Mammary epithelial cell (primary cell): ENCODE measurements at regions not wholly inside any gene's neighbourhood (a gene's known extent, or its start where the extent isn't known, plus 50 kb on each side); places are given as distances from the start of the nearest gene placed in this dataset.

Source experiments
- CTCF ChIP-seq, 2 donors: IDR thresholded peaks in 1 of 2; conservative IDR thresholded peaks in 1 of 2; 2 replicates each; pipeline ENCODE4 v1.5.1; 2011 to 2012; ENCODE audit warnings: inconsistent platforms in 2 of 2, low read length in 2 of 2, mild to moderate bottlenecking in 2 of 2, control low read depth in 1 of 2, low read depth in 1 of 2; ENCODE audit not compliant: insufficient read depth in 1 of 2; ENCODE audit errors: extremely low read depth in 1 of 2
- EZH2 ChIP-seq: IDR thresholded peaks from 2 replicates; pipeline ENCODE4 v1.6.1; 2012; ENCODE audit warnings: low read length, inconsistent platforms, borderline replicate concordance

GRCh38 chr4:161143375-161143774 is 1020.4 kb downstream of the FSTL5 start:
- TF ChIP-seq CTCF (conservative IDR thresholded peaks at IDR 0.05 in 1 of 2, IDR thresholded peaks at IDR 0.05 in 1 of 2; ENCODE audit: extremely low read depth in 1 of 2, insufficient read depth in 1 of 2, low read depth in 1 of 2, low read length in 2 of 2), result no peak
- no peak for TF ChIP-seq EZH2
